Left ventricle myocardium inferior (tissue), 1 donor: ENCODE measurements at regions not wholly inside any gene's neighbourhood (a gene's known extent, or its start where the extent isn't known, plus 50 kb on each side); places are given as distances from the start of the nearest gene placed in this dataset.
"Not testable (repeated sequence)": the region's sequence is repeated elsewhere in the genome, so short reads cannot be mapped to it uniquely, and the experiment has no call there.

ENCODE experiments used
- DNase-seq: peaks from one replicate; pipeline ENCODE4 v3.0.0-alpha.2; 2020
- H3K27ac ChIP-seq: fragments of 200-600 bp; replicated peaks from 2 replicates; pipeline ENCODE4 v1.8.0; 2021
- H3K27me3 ChIP-seq: fragments of 200-600 bp; 2 replicates; pipeline ENCODE4 v1.8.0; 2021; ENCODE audit warnings: low read depth
- H3K36me3 ChIP-seq: fragments of 200-600 bp; 2 replicates; pipeline ENCODE4 v1.8.0; 2021
- H3K4me1 ChIP-seq: fragments of 200-600 bp; 2 replicates; pipeline ENCODE4 v1.8.0; 2021
- H3K4me3 ChIP-seq: fragments of 200-600 bp; 2 replicates; pipeline ENCODE4 v1.8.0; 2021; ENCODE audit warnings: mild to moderate bottlenecking, moderate library complexity
- H3K9me3 ChIP-seq: fragments of 200-600 bp; replicated peaks from 2 replicates; pipeline ENCODE4 v1.8.0; 2021
- intact Hi-C: fragments of 100-400 bp; cut with micrococcal nuclease; formaldehyde crosslinking; loops from one replicate; pipeline ENCODE4 v1.11.0; 2022
- TF ChIP-seq, protein P1 (sequence below): fragments of 200-600 bp; IDR thresholded peaks from 2 replicates; pipeline ENCODE4 v1.8.0; 2021; ENCODE audit warnings: antibody characterized with exemption, mild to moderate bottlenecking, borderline replicate concordance
- donor health status: DM: no; HTN: yes; CAD: no; lungs with severe emphysema.

DNA sequence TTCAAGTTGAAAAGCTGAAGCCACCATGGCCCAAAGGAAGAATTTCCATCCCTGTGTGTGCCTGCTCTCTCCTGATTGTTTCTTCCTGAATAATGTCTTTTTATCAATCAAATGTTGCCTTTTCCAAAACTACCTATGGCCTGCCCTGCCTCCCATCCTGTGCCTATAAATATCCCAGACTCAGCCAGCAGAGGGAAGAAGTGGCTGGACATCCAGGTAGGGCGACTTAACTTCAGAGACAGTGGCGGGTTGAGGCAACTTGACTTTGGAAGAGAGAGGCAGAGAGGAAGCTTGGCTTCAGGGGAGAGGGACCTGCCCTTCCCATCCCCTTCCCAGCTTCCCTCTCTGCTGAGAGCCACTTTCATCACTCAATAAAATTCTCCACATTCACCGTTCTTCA, 133.0 kb downstream of the LCA5 start:
- no peaks in the 10 kb centered on the region for H3K4me1 ChIP-seq
- no peak for DNase-seq
- peaks cover 8% of the 10 kb centered on the region for H3K9me3 ChIP-seq
- H3K27me3 ChIP-seq, result no peaks in the 10 kb centered on the region
- no peaks in the 10 kb centered on the region for H3K36me3 ChIP-seq
- no peak overlapping the region for H3K4me3 ChIP-seq
- H3K27ac ChIP-seq, result no peak overlapping the region
- TF ChIP-seq, protein P1, sequence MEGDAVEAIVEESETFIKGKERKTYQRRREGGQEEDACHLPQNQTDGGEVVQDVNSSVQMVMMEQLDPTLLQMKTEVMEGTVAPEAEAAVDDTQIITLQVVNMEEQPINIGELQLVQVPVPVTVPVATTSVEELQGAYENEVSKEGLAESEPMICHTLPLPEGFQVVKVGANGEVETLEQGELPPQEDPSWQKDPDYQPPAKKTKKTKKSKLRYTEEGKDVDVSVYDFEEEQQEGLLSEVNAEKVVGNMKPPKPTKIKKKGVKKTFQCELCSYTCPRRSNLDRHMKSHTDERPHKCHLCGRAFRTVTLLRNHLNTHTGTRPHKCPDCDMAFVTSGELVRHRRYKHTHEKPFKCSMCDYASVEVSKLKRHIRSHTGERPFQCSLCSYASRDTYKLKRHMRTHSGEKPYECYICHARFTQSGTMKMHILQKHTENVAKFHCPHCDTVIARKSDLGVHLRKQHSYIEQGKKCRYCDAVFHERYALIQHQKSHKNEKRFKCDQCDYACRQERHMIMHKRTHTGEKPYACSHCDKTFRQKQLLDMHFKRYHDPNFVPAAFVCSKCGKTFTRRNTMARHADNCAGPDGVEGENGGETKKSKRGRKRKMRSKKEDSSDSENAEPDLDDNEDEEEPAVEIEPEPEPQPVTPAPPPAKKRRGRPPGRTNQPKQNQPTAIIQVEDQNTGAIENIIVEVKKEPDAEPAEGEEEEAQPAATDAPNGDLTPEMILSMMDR, result no peak
- intact Hi-C loops, result no loop called here

DNA sequence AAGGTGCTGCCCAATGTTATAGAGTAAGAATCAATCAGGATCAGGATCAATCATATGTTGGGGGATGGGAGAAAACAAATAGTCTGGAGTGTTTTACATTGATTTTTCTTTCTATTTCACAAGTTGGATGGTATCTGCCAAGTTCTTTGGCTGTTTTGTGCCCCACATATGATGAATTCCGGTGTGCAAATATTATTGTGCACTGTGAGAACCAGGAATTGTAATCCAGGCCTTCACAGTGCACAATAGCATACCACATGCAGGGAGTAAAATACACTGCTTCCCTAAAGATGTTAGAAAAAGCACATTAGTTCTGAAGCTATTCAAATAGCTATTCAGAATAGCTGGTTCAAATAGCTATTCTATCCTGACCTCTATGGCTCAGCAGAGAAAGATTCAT, 133.7 kb downstream of the LCA5 start:
- no peak overlapping the region for H3K4me3 ChIP-seq
- TF ChIP-seq, protein P1, result no peak
- H3K27me3 ChIP-seq, result no peaks in the 10 kb centered on the region
- no peaks in the 10 kb centered on the region for H3K36me3 ChIP-seq
- no peak for DNase-seq
- H3K4me1 ChIP-seq, result no peaks in the 10 kb centered on the region
- H3K9me3 ChIP-seq, result peaks cover 9% of the 10 kb centered on the region
- H3K27ac ChIP-seq, result no peak overlapping the region
- intact Hi-C loops, result no loop called here

DNA sequence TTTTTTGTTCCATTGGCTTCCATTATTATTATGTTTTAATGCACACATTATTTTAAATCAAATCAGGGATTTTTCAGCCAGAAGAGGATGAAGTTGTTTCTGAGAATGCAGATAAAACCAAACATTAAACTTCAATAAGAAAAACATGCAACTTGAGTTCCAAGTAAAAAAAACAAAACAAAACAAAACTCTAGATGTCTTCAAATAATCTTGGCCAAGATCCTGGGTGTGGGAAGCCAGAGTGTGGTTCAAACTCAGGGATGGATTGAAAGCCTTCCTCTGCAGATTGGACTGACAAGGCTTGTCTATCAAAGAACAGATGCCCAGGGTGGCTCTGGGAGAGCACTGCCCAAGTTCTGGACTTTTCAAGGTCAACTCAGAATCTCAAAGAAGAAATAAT, 134.1 kb downstream of the LCA5 start:
- no peak overlapping the region for H3K4me3 ChIP-seq
- peaks cover 11% of the 10 kb centered on the region for H3K9me3 ChIP-seq
- H3K27me3 ChIP-seq, result no peaks in the 10 kb centered on the region
- intact Hi-C loops, result no loop called here
- H3K4me1 ChIP-seq, result no peaks in the 10 kb centered on the region
- no peak overlapping the region for H3K27ac ChIP-seq
- H3K36me3 ChIP-seq, result no peaks in the 10 kb centered on the region
- TF ChIP-seq, protein P1, result no peak
- DNase-seq, result no peak

DNA sequence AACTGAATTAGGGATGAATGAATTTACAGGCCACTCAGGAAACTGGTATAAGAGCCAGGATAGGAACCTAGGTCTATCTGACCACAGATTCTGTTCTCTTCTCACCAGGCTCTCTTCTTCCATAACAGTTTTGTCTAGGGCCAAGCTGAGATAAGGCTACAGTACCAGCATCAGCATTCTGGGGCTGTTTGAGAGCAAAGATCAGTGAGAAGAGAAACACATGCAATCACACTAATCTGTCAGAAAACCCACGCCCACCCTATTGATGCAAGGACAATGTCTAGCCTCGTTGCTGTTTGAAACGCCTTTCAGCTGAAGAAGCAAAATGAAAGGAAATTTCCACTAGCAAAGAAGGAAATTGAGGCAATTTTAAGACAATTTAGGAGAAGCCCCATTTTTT, 137.7 kb downstream of the LCA5 start:
- peaks cover 3% of the 10 kb centered on the region for H3K9me3 ChIP-seq
- H3K4me1 ChIP-seq, result no peaks in the 10 kb centered on the region
- H3K27ac ChIP-seq, result no peak overlapping the region
- intact Hi-C loops, result no loop called here
- no peaks in the 10 kb centered on the region for H3K36me3 ChIP-seq
- H3K4me3 ChIP-seq, result no peak overlapping the region
- no peak for DNase-seq
- TF ChIP-seq, protein P1, result no peak
- H3K27me3 ChIP-seq, result no peaks in the 10 kb centered on the region

DNA sequence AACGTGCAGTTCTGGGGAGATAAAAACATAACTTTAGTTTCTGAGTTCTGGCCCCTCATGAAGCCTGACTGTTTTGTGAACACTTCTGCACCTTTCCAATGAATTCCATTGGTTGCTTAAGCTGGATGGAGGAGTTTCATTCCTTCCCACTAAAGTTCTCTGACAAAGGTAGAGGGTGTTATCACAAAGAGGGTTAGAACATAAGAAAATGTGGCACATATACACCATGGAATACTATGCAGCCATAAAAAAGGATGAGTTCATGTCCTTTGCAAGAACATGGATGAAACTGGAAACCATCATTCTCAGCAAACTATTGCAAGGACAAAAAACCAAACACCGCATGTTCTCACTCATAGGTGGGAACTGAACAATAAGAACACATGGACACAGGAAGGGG, 138.6 kb downstream of the LCA5 start:
- DNase-seq, H3K27me3 ChIP-seq, H3K4me1 ChIP-seq, H3K9me3 ChIP-seq, H3K36me3 ChIP-seq, intact Hi-C loops, H3K27ac ChIP-seq, H3K4me3 ChIP-seq: not testable (repeated sequence)

DNA sequence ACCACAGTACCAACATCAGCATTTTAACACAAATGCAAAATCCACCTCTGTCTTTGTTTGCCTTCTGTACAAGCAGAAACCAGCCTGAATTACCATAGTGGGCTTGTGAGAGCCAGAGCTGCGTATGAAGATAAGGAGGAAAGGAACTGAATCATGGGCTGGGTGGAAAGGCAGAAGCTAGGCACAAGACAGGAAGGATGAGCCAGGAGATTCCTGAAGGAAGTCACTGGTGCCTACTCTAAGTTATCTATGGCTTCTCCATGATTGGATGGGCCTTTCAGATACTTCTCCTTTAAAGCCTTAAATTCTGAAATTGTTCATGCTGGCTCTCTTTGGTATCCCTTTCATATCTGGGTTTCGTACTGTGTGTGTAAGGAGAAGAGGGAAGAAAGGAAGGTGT, 140.6 kb downstream of the LCA5 start:
- intact Hi-C loops, result no loop called here
- H3K4me1 ChIP-seq, result no peaks in the 10 kb centered on the region
- H3K4me3 ChIP-seq, result no peak overlapping the region
- H3K9me3 ChIP-seq, result peaks cover 3% of the 10 kb centered on the region
- H3K27me3 ChIP-seq, result no peaks in the 10 kb centered on the region
- H3K27ac ChIP-seq, result no peak overlapping the region
- no peak for DNase-seq
- no peaks in the 10 kb centered on the region for H3K36me3 ChIP-seq
- TF ChIP-seq, protein P1, result no peak
